ENCODE measurements at regions not wholly inside any gene's neighbourhood (a gene's known extent, or its start where the extent isn't known, plus 50 kb on each side); places are given as distances from the start of the nearest gene placed in this dataset.
A peak's percentile ranks its signal among the peaks of the same experiment; 100 is the strongest.

DNA sequence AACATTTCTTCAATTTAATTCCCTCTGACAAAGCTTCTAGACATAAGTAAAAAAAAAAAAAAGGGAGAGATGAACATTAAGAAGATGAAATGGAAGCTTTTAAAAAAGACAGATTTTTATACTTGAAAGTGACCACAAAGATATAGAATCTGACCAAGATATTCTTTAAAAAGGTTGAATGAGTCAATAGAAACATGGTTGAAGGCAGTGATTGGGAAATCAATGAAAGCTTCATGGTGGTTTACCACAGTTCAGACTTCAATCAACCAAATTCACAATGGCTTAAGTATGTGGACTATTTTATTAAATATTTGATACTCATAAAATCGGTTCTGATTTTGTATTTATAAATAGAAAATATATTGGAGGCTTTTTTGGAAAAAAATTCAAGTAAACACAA is 248.4 kb upstream of the HSF2 start:
- Histone ChIP-seq H3K36me3 (no peaks in the 10 kb centered on the region), H3K27ac (peak overlapping the region in 2 of 4 donors; percentile 52 to 53), H3K27me3 (no peaks in the 10 kb centered on the region), H3K9me3 (no peaks in the 10 kb centered on the region), H3K4me3 (no peak overlapping the region), H3K4me1 (peaks cover 3 to 39% (median 18%) of the 10 kb centered on the region in 3 donors)
- no peak for ATAC-seq
- TF ChIP-seq, protein P1, sequence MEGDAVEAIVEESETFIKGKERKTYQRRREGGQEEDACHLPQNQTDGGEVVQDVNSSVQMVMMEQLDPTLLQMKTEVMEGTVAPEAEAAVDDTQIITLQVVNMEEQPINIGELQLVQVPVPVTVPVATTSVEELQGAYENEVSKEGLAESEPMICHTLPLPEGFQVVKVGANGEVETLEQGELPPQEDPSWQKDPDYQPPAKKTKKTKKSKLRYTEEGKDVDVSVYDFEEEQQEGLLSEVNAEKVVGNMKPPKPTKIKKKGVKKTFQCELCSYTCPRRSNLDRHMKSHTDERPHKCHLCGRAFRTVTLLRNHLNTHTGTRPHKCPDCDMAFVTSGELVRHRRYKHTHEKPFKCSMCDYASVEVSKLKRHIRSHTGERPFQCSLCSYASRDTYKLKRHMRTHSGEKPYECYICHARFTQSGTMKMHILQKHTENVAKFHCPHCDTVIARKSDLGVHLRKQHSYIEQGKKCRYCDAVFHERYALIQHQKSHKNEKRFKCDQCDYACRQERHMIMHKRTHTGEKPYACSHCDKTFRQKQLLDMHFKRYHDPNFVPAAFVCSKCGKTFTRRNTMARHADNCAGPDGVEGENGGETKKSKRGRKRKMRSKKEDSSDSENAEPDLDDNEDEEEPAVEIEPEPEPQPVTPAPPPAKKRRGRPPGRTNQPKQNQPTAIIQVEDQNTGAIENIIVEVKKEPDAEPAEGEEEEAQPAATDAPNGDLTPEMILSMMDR (IDR thresholded peaks at IDR 0.05): no peak
- no peak for TF ChIP-seq POLR2AphosphoS5 (IDR thresholded peaks at IDR 0.05)
- no peak for TF ChIP-seq POLR2A (IDR thresholded peaks at IDR 0.05)
- TF ChIP-seq EP300 (IDR thresholded peaks at IDR 0.05): no peak
- WGBS, 2 donors (ENCODE audit: low coverage in 1 of 2): 36 to 57% methylated on average over 1 of the region's 1 CpG

DNA sequence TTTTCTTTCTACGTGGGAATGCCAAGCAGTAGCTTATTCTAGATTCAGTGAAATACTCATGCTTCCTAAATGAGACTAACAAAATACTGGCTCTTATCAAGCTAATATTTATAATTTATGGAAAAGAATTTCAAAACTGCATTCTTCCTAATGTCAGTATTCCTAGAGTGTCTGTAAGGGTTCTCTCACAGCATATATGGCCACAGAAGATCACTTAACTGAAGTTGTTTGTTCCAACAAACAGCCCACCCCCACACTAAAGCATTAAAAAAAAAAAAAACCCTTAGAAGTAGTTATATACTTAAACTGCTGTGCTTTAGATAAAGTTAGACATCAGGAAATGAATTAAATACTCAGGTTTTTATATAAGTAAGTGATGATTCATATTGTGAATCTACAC is 247.7 kb upstream of the HSF2 start:
- peaks cover 3 to 37% (median 18%) of the 10 kb centered on the region in 3 donors for H3K4me1 ChIP-seq
- no peaks in the 10 kb centered on the region for H3K27me3 ChIP-seq
- 50 to 53% methylated on average over 1 of the region's 1 CpG for WGBS, 2 donors (ENCODE audit: low coverage in 1 of 2)
- no peak for ATAC-seq
- H3K36me3 ChIP-seq: no peaks in the 10 kb centered on the region
- H3K27ac ChIP-seq: peak overlapping the region in 3 of 4 donors; percentile 47 to 53 (median 52)
- no peaks in the 10 kb centered on the region for H3K9me3 ChIP-seq
- TF ChIP-seq EP300 (IDR thresholded peaks at IDR 0.05) (no peak), POLR2A (IDR thresholded peaks at IDR 0.05) (no peak), POLR2AphosphoS5 (IDR thresholded peaks at IDR 0.05) (no peak)
- TF ChIP-seq, protein P1 (IDR thresholded peaks at IDR 0.05): no peak
- H3K4me3 ChIP-seq: no peak overlapping the region

DNA sequence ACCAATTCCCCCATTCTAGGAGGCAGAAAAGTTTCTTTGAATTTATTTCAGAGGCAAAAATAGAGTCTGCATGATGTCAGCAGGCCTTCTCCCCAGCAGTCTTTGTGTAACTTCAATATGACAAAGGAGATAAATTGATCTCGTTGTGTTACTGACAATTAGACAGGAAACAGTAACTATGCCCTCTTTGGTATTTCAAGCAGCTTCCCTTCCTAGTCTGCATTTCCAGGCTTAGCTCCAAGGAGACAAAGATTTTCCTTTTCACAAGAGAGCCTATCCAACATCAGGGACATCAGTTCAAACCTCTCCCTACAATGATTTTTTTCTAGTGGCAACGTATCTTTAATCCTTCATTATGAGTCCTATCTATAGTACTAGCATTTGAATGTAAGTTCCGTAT is 245.9 kb upstream of the HSF2 start:
- Histone ChIP-seq H3K36me3 (no peaks in the 10 kb centered on the region), H3K9me3 (no peaks in the 10 kb centered on the region), H3K4me1 (peaks cover 3 to 28% (median 11%) of the 10 kb centered on the region in 3 donors), H3K27ac (peak overlapping the region; percentile 8 to 53 (median 43)), H3K4me3 (no peak overlapping the region), H3K27me3 (no peaks in the 10 kb centered on the region)
- peak; percentile 37 for ATAC-seq
- TF ChIP-seq EP300 (IDR thresholded peaks at IDR 0.05): no peak
- no peak for TF ChIP-seq POLR2AphosphoS5 (IDR thresholded peaks at IDR 0.05)
- TF ChIP-seq, protein P1 (IDR thresholded peaks at IDR 0.05): no peak
- no peak for TF ChIP-seq POLR2A (IDR thresholded peaks at IDR 0.05)
- WGBS, 2 donors (ENCODE audit: low coverage in 1 of 2): 12 to 23% methylated on average over 3 of the region's 3 CpGs

DNA sequence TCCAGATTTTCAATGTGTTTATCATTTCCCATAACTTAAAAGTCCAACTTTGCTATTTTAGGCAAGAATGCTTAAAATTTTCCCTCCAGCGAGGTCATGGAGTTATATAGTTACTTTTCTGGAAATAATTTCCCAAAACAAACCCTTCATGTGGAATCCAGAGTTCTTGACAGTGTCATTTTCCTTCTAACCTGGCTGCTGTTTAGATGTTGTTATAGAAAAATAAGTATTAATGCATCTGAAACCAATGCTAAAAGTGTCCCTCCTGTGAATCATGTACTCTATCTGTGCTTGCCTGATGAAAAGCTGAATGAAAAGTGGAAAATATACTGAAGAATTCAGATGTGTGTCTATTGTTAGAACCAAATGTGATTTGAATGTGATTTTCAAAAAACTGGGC is 245.3 kb upstream of the HSF2 start:
- no peaks in the 10 kb centered on the region for H3K36me3 ChIP-seq
- H3K27me3 ChIP-seq: no peaks in the 10 kb centered on the region
- no peak for ATAC-seq
- TF ChIP-seq POLR2AphosphoS5 (IDR thresholded peaks at IDR 0.05) (no peak), EP300 (IDR thresholded peaks at IDR 0.05) (no peak)
- TF ChIP-seq, protein P1 (IDR thresholded peaks at IDR 0.05): no peak
- no peaks in the 10 kb centered on the region for H3K9me3 ChIP-seq
- WGBS, 2 donors (ENCODE audit: low coverage in 1 of 2): 9 to 36% methylated on average over 1 of the region's 1 CpG
- peaks cover 3 to 28% (median 11%) of the 10 kb centered on the region in 3 donors for H3K4me1 ChIP-seq
- peak overlapping the region; percentile 8 to 53 (median 43) for H3K27ac ChIP-seq
- H3K4me3 ChIP-seq: no peak overlapping the region

DNA sequence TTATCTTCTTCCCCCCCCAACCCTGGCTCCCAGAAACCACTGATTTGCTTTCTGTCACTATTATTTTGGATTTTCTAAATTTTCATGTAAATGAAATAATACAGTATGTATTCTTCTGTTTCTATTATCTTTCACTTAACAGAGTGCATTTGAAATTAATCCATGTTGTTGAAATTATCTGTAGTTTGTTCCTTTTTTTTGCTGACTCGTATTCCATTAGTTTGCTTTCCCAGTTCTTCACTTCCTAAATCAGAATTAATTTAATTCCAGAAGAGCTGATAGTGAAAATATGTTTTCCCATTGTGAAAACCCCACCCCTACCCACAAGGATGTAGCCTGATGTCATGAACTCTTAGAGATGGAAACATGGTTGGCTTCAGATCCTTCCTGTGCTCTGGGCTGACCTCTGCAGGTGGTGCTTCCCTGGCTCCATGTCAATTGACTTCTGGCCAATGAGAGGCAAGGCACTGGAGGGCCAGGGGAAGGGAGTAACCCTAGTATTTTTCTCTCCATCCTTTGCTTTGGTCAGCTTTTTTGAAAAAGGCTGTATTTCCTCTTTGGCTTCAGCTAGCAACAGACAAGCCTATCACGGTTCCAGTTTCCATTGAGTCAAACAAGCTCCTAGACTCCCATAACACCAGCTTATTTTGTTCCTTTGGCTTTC is 244.4 kb upstream of the HSF2 start:
- TF ChIP-seq, protein P1 (IDR thresholded peaks at IDR 0.05): no peak
- TF ChIP-seq POLR2A (IDR thresholded peaks at IDR 0.05) (no peak), POLR2AphosphoS5 (IDR thresholded peaks at IDR 0.05) (no peak), EP300 (IDR thresholded peaks at IDR 0.05) (no peak)
- no peaks in the 10 kb centered on the region for H3K36me3 ChIP-seq
- H3K4me1 ChIP-seq: peaks cover 3 to 28% (median 11%) of the 10 kb centered on the region in 3 donors
- 57 to 63% methylated on average over 2 of the region's 2 CpGs for WGBS, 2 donors (ENCODE audit: low coverage in 1 of 2)
- H3K27ac ChIP-seq: no peak overlapping the region
- H3K27me3 ChIP-seq: no peaks in the 10 kb centered on the region
- H3K9me3 ChIP-seq: no peaks in the 10 kb centered on the region
- no peak overlapping the region for H3K4me3 ChIP-seq
- peak; percentile 52 for ATAC-seq

All from gastroesophageal sphincter (tissue), 4 donors.